EH (cell line): ENCODE measurements at regions not wholly inside any gene's neighbourhood (a gene's known extent, or its start where the extent isn't known, plus 50 kb on each side); places are given as distances from the start of the nearest gene placed in this dataset.
"Not testable (repeated sequence)": the region's sequence is repeated elsewhere in the genome, so short reads cannot be mapped to it uniquely, and the experiment has no call there.

Experiments
- DNase-seq: peaks from one replicate; pipeline ENCODE4 v3.0.0-alpha.2; 2015; ENCODE audit warnings: low read depth

- no peak for DNase-seq
Observed at GRCh38 chr6:10180138-10181074, 234.5 kb downstream of the TFAP2A start.

- peak; percentile 71 for DNase-seq
Observed at GRCh38 chr6:10177704-10178103, 237.2 kb downstream of the TFAP2A start.

GRCh38 chr6:10175362-10175761 lies 239.5 kb downstream of the TFAP2A start:
- DNase-seq, result no peak

- no peak for DNase-seq
Observed at GRCh38 chr6:10174761-10175160, 240.1 kb downstream of the TFAP2A start.

- no peak for DNase-seq
Observed at GRCh38 chr6:10174056-10174455, 240.8 kb downstream of the TFAP2A start.

GRCh38 chr6:10171706-10172105 lies 243.2 kb downstream of the TFAP2A start:
- not testable (repeated sequence) for DNase-seq

- DNase-seq, result no peak
Observed at GRCh38 chr6:10170816-10171215, 244.1 kb downstream of the TFAP2A start.

GRCh38 chr6:10166031-10166430 lies 248.8 kb downstream of the TFAP2A start:
- no peak for DNase-seq

GRCh38 chr6:10163203-10163962 lies 251.5 kb downstream of the TFAP2A start:
- no peak for DNase-seq

GRCh38 chr6:10156875-10157274 lies 258.0 kb downstream of the TFAP2A start:
- no peak for DNase-seq

GRCh38 chr6:10154251-10154650 lies 260.6 kb downstream of the TFAP2A start:
- no peak for DNase-seq

GRCh38 chr6:10151144-10151915 lies 263.5 kb downstream of the TFAP2A start:
- peak; percentile 95 for DNase-seq

GRCh38 chr6:10149603-10150002 lies 265.3 kb downstream of the TFAP2A start:
- no peak for DNase-seq

GRCh38 chr6:10146715-10147451 lies 268.0 kb downstream of the TFAP2A start:
- DNase-seq, result peak; percentile 69

GRCh38 chr6:10144772-10145171 lies 270.1 kb downstream of the TFAP2A start:
- no peak for DNase-seq

- DNase-seq, result peak; percentile 74
Observed at GRCh38 chr6:10141746-10142443, 273.0 kb downstream of the TFAP2A start.

GRCh38 chr6:10140824-10141223 lies 274.1 kb downstream of the TFAP2A start:
- DNase-seq, result peak; percentile 52

GRCh38 chr6:10140136-10140535 lies 274.7 kb downstream of the TFAP2A start:
- DNase-seq, result no peak

GRCh38 chr6:10138917-10139316 lies 276.0 kb downstream of the TFAP2A start:
- peak; percentile 96 for DNase-seq

GRCh38 chr6:10136636-10137035 lies 278.2 kb downstream of the TFAP2A start:
- DNase-seq, result no peak

- DNase-seq, result not testable (repeated sequence)
Observed at GRCh38 chr6:10134185-10134584, 280.7 kb downstream of the TFAP2A start.
